Type B pancreatic cell (in vitro differentiated cells): ENCODE measurements at regions not wholly inside any gene's neighbourhood (a gene's known extent, or its start where the extent isn't known, plus 50 kb on each side); places are given as distances from the start of the nearest gene placed in this dataset.

ENCODE experiments used
- DNase-seq: peaks from one replicate; pipeline ENCODE4 v3.0.0; 2021; ENCODE audit warnings: mixed read lengths; ENCODE audit not compliant: unreplicated experiment; ENCODE audit errors: extremely low spot score
- H3K27ac Mint-ChIP-seq: 2 replicates; pipeline ENCODE4 v1.8.0; 2021; ENCODE audit warnings: mild to moderate bottlenecking, mixed read lengths
- H3K27me3 Mint-ChIP-seq: 2 replicates; pipeline ENCODE4 v1.8.0; 2021; ENCODE audit warnings: mixed read lengths
- H3K36me3 Mint-ChIP-seq: 2 replicates; pipeline ENCODE4 v1.8.0; 2021; ENCODE audit warnings: mixed read lengths
- H3K4me1 Mint-ChIP-seq: one replicate; pipeline ENCODE4 v1.8.0; 2021; ENCODE audit warnings: mixed read lengths; ENCODE audit not compliant: unreplicated experiment
- H3K4me3 Mint-ChIP-seq: 2 replicates; pipeline ENCODE4 v1.8.0; 2021; ENCODE audit warnings: mild to moderate bottlenecking, mixed read lengths
- H3K9me3 Mint-ChIP-seq: 2 replicates; pipeline ENCODE4 v1.8.0; 2021; ENCODE audit warnings: mixed read lengths
- CTCF ChIP-seq: fragments of 200-600 bp; sonication (generic); conservative IDR thresholded peaks from 2 replicates; pipeline ENCODE4 v1.5.0; 2021; ENCODE audit warnings: antibody characterized with exemption, mild to moderate bottlenecking

GRCh38 chr14:101248840-101249675 lies 312.2 kb upstream of the DIO3 start:
- Mint-ChIP-seq H3K4me1 (no peaks in the 10 kb centered on the region), H3K27ac (no peak overlapping the region), H3K4me3 (no peak overlapping the region), H3K36me3 (no peaks in the 10 kb centered on the region), H3K9me3 (no peaks in the 10 kb centered on the region), H3K27me3 (no peaks in the 10 kb centered on the region)
- TF ChIP-seq CTCF, result no peak
- no peak for DNase-seq

GRCh38 chr14:101249676-101250036 lies 311.6 kb upstream of the DIO3 start:
- Mint-ChIP-seq H3K36me3 (no peaks in the 10 kb centered on the region), H3K4me3 (no peak overlapping the region), H3K4me1 (peaks cover 4% of the 10 kb centered on the region), H3K27me3 (peaks cover 4% of the 10 kb centered on the region), H3K9me3 (no peaks in the 10 kb centered on the region), H3K27ac (no peak overlapping the region)
- DNase-seq, result no peak
- no peak for TF ChIP-seq CTCF

GRCh38 chr14:101250336-101250947 lies 310.9 kb upstream of the DIO3 start:
- TF ChIP-seq CTCF, result no peak
- Mint-ChIP-seq H3K36me3 (no peaks in the 10 kb centered on the region), H3K4me3 (no peak overlapping the region)

GRCh38 chr14:101250948-101251811 lies 310.1 kb upstream of the DIO3 start:
- Mint-ChIP-seq H3K4me3 (no peak overlapping the region), H3K27me3 (peaks cover 14% of the 10 kb centered on the region), H3K4me1 (peaks cover 9% of the 10 kb centered on the region), H3K9me3 (no peaks in the 10 kb centered on the region), H3K36me3 (no peaks in the 10 kb centered on the region), H3K27ac (no peak overlapping the region)
- DNase-seq, result no peak
- TF ChIP-seq CTCF, result no peak

More at GRCh38 chr14:101250336-101250947, 310.9 kb upstream of the DIO3 start:
- Mint-ChIP-seq H3K27me3 (peaks cover 8% of the 10 kb centered on the region), H3K9me3 (no peaks in the 10 kb centered on the region), H3K27ac (no peak overlapping the region), H3K4me1 (peaks cover 9% of the 10 kb centered on the region)
- no peak for DNase-seq

GRCh38 chr14:101251812-101252442 lies 309.4 kb upstream of the DIO3 start:
- no peak for DNase-seq
- peaks cover 14% of the 10 kb centered on the region for H3K27me3 Mint-ChIP-seq
- H3K4me1 Mint-ChIP-seq, result peaks cover 9% of the 10 kb centered on the region
- no peaks in the 10 kb centered on the region for H3K9me3 Mint-ChIP-seq
- H3K27ac Mint-ChIP-seq, result no peak overlapping the region
- no peak overlapping the region for H3K4me3 Mint-ChIP-seq
- no peak for TF ChIP-seq CTCF
- H3K36me3 Mint-ChIP-seq, result no peaks in the 10 kb centered on the region
